ENCODE measurements at regions not wholly inside any gene's neighbourhood (a gene's known extent, or its start where the extent isn't known, plus 50 kb on each side); places are given as distances from the start of the nearest gene placed in this dataset.

DNA sequence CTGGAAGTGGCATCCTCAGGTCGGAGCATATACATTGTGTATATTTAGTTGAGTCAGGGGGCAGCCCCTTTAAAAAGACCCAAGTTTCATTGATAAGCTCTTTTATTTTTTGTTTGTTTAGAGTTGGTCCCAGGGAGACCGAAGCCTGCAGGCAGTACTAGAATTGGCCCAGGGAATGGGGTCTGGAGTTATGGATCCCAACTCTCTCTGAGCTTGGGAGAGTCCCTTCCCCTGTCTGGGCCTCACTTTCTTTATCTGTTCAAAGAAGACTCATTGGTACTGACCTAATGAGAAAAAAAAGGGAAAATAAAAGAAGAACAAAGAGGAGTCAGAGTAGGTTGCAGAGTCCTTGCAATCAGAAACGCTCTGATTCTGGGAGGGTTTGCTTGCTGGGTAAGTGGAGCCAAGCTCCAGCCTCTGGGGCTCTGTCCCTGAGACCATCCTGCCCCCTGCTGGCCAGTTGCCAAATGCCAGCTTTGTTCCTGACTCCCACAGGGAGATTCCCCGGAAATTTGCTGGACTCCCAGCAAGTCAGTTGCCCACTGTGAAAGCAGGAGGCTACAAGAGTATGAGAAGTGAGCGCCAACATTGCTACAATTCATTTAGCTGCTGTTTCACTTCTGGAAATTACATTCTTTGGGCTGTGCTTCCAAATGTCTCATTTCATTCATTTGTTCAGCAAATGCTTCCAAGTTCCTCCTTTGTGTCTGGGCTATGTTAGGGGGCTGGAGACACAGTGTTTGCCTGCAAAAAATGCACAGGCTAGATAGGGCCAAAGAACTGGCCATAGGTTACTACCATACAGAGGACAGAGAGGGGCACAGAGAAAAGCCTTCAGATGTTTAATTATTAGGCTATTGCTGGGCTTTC is 156.2 kb downstream of the MELK start:
- DNase-seq = peak; percentile 62

DNA sequence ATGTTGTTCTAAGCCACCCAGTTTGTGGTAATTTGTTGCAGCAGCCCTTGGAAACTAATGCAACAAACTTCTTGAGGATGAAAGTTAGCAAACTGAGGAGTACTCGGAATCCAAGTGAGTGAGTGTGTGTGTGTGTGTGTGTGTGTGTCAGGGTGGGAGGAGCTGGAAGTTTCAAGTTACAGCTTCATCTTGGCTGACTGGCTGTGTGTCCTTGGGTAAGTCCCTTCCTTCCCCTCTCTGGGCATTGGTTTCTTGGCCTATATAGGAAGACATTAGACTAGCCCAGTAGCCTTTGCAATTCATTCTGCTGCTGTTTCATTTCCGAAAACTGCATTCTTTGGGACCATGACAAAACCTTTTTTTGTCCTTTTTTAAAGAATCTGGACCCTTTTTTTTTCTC is 157.2 kb downstream of the MELK start:
- no peak for DNase-seq

DNA sequence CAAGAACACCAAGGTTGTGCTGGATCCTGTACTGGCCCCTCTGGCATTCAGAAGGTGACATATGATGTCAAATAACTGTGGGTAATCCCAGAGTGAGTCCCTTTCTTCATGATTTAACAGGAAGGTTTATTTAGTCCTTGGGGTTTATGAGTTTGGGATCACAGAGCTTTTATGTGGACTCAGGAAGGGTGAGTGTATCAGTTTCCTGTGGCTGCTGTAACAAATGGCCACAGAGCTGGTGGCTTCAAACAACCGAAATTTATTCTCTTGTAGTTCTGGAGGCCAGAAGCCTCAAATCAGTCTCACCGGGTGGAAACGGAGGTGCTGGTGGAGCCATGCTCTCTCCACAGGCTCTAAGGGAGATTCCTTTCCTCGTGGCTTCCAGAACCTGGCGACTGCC is 157.7 kb downstream of the MELK start:
- DNase-seq = no peak

DNA sequence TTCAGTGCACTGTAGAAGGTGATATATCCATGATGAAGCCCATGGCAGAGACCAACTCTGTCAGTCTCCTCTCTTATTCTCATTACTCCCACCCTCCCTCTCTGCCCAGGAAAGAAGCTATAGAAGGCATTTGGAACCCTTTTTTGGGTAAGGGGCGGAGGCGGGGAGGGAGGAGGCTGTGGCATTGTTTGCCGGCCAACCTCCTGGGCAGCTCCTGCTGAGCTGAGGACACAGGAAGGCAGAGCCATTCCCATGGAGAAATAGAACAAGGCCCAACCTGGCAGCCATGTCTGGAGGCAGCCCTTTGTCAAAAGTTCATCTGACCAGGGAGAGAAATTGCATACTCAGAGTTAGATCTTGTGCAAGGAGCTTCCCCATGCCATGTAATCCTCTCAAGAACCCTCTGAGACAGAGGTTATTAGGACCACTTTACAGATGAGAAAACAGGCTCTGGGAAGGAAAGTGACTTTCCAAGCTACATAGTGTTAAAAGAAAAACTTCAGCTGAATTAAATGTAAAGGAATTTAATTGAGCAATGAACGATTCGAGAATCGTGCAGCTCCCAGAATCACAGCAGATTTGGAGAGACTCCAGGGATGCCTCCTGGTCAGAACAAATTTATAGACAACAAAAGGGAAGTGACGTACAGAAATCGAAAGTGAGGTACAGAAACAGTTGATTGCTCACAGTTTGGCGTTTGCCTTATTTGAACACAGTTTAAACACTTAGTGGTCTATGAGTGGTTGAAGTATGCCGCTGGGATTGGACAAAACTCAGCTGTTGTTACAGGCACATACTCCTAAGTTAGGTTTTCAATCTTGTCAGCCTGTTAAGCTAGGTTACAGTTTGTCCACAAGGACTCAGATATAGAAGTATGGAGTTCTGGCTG is 158.6 kb downstream of the MELK start:
- no peak for DNase-seq

DNA sequence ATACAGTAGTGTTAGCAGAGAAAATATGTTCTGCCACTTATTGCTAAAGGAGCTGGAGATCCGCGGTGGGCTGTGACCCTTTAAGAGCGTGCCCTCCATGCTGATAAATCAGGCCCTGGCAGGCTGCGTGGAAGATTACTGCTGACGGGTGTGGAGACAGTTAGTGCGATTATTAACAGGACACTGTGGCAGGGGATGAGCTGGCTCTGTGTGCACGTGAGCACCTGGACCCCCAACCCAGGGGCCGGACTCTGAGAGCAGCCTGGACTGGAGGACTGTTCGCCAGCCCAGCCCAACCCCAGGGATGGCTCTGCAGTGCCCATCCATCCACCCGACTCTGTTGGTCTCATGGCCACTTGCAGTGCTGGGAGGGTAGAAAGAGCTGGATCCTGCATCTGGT is 162.0 kb downstream of the MELK start:
- no peak for DNase-seq

DNA sequence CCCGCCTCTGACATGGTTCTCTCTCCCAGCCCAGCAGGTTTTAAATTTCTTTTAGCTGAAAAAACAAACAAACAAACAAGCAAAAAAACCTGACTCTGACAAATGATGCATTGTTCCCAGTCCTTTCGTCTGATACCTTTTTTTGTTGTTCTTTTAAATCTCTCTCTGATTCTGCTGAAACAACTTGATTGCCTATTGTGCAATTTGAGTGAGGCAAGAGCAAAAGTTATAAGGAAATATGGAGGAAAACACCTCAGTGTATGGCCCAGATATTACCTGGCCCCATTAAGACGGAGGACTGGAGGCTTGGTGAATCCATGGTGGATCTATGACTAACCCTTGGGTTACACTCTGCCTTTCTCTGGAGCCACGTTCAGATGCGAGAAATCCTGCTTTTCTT is 164.0 kb downstream of the MELK start:
- DNase-seq = no peak

DNA sequence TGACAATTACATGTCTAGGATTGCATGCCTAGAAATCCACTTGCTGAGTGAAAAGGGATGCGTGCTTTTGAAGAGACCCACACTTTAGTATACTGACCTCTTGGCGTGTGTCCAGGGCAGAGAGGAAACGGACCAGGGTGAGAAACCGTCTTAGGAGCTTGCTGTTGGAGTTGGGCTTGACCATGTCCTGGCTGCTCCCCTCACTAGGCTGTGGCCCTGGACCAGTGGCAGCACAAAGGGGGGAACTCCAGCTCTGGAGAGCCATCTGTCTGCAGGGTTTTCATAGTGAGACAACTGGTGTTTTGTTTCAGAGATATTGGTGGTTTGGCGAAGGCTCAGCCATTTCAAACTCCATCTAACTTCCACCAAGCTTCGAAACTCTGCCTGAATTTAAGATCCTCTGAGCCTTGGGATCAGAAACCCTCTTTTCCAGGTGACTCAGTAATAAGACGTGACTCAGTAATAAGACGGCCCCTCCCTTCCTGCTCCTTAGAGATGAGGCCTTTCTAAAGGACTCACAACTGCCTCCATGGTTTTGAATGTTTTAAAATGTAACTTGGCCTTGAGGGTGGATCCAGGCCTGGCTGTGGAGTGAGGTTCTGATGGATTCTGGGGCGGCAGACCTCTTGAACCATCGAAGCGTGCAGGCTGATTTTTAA is 165.8 kb downstream of the MELK start:
- DNase-seq = no peak

DNA sequence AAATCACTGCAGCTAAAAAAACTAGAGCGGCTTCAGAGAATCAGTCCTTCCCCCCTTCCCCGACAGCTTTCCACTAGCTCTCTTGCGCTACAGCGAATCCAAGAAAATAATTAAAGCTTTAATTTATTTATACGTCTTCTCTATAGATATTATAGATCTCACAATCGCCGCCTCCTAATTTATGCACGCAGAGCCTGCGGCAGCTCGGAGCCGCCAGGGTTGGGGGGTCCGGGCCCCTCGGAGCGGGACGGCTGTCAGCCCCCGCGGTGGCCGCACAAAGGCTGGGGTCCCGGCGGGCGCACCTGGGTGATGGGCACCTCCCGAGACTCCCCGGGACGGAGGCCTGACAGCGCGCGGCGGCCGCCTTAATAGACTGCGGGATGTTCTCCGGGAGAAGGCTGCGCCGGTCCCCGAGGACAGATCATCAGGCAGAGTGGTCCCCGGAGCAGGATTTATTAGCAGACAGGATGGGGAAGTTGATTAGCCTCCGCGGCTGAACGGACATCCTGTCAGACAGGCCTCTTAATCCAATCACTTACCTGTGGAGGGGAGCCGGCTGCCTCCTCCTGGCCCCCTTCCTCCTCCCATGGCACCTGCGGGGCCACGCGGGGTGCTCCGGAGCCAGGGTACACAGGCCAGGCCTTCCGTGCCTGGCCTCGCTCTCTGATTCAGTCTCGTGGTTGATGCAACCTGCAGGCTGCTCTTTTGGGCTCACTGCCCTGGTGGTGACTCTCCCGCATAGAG is 166.8 kb downstream of the MELK start:
- no peak for DNase-seq

DNA sequence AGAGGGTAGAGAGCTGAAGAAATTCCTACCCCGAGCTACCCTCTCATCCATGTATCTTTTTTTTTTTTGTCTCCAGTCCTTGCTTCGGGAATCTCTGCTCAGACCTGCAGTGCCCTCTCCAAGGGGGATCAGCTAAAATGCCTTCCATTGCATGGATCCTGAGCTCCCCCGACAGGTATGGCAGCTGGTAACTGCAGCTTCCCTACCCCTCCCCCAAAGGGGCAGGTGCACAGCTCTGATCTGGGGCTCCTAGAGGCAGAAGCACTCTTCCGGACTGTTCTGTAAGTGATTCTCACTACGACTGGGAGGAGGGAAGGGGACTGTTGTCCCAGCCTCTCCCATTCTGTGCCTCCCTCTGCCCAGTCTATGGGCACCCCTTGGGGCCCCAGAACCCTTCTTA is 169.6 kb downstream of the MELK start:
- no peak for DNase-seq

DNA sequence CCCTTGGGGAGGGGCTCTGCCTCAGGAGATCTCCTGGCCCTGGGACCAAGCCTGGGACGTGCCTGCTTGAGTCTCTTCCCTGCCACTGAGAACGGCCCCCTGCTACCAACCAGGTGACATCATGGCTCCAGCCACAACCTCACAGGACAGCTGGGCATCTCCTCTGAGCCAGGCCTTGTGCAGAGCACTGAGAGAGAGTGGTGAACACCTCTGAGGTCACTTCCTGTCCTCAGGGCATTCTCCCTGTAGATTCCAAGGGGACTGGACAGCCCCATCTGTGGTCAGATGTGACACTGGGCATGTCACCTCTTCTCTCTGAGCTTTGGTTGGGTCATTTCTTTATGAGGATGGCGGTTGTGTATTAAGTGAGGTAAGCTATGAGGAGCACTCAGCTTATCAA is 172.0 kb downstream of the MELK start:
- DNase-seq = no peak

DNA sequence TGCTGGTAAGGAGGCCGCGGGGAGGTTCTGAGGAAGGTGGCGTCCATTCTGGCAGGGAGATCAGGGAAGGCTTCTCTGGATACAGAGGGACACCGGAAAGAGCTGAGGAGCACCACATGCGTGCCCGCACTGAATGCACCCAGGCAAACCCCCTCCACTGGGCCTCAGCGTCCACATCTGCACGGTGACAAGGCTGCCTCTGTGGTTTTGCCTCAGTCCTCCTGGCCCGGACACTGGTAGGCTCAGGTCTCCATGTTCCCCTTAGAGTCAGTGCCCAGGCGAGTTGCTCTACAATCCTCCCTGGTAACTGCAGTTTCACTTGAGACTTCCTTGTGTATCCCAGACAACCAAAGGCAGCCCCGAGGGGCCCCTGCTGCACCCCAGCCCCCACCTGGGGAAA is 173.3 kb downstream of the MELK start:
- DNase-seq = no peak

DNA sequence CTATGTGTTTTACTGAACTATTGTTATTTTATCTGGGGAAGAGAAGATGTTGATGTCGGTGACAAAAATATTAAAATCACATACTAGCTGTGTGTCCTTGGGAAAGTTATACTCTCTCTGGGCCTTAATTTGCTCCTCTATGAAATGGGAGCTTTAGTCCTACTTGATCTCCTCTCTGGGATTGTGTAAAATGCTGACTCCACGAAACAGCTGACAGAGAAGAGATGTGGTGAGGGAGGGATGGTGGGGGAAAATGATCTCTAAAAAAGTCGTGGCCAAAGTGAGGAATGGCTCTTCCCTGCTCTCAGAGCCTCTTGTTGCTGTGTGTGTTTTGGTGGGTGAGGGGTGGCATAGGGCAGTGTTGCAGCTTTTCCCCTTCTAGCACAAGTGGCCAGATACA is 173.7 kb downstream of the MELK start:
- no peak for DNase-seq

DNA sequence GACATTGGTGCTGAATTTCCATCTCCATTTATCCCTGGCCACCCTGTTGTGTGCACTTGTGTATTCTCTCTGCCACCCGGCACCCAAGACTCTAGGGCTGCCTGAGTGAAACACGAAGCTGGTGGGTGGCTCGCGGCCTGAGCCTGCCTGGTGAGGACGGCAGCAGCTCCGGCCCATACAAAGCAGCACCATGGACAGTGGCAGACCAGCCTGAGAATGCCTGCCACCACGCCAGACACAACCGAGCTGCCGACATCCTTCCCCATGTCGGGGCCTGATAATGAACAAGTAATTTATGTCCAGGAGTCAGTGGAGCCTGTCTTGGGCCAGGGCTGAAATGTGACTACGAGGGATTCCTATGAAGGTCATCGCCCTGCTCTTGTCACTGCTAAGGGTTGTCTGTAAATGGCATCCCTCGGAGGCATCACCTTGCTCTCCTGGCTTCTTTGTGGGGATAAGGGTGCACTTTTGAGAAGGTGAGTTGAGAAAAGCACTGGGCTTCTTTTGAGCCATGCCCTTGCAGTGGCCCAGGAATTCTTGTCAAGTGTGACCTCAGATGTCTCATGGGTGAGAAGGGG is 175.7 kb downstream of the MELK start:
- DNase-seq = peak; percentile 19

DNA sequence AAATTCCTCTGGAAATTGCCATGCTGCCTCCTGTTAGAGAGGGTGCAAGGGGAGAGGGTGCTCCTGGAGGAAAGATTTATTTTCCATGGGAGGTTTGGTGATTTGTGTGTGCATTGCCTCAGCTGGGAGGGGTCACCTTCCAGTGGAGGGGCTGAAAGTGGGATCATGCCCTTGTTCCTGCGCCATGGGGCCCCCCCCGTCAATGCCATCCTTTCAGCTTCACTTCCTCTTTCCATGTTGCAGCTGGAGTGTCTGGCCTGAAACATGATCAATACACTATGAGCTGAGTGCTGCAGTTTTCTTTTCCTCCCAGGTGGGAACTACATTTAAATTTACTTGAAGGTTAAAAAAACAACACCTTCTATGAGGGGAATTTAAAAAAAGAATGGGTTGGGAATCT is 176.8 kb downstream of the MELK start:
- DNase-seq = no peak

DNA sequence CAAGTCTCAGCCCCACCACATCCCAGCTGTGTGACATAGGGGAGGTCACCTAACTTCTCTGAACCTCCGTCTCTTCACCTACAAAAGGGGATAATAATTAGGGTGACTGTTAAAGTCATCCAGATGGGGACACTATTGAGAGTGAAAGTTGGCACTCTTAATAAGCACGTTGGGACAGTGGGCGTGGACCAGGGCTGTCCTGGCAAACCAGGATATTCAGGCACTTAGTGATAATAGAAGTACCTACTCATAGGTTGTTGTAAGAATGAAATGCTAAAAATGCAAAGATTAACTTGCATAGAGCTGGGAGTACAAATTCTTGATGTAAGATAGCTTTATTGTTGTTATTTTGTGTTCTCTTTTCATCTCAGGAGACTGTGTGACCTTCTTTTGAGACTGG is 177.9 kb downstream of the MELK start:
- no peak for DNase-seq

DNA sequence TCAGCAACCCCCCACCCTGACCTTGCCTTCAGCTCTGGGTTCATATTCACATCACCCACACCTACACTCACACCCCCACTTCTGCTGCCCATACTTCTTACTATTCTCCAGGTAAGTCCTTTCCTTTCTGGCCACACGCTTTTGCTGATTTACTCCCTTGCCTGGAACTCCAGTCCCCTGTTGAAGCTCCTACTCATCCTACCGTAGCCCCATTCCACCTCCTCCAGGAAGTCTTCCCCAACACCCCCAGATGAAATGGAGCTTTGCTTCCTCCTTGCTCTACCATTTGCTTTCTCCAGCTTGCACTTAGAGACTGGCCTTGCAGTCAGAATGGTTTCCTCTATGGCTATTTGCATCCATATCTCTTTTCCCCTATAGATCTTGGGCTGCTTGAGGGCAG is 182.3 kb downstream of the MELK start:
- no peak for DNase-seq

DNA sequence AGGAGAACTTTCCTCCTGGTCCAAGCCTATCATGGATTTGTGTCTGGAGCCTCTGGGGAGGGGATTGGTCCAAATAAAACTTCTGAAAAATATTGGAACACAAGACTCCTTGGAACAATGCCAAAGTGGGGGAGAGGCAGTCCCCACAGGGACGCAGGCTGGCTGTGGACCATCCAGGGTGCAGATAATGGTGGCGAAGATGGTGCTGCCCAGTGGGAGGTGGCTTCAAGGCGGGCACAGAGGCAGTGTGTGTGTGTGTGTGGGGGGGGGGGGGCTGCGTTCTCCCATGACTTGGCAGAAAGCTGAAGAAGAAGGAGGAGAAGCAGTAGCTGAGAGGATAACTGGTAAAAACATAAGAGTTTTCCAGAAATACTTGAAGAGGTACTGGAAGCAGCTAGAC is 186.4 kb downstream of the MELK start:
- DNase-seq = no peak

DNA sequence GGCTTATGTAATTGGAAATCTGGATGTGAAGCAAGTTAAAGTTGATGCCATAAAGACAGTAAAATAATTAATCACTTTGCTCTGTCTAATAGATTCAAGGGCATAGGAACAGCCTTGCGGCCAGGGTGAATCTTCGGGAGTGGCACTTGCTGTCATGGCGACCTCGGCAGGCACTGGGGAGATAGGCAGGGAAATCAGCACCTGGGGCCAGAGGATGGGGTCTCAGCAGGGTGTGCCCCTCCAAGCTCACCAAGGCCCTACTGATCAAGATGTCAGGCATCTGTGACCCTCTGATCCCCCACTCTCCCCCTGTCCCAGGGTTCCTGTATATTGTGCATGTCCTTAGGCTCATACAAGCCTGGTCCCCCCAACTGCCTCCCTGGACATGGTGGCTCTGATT is 187.3 kb downstream of the MELK start:
- DNase-seq = no peak

DNA sequence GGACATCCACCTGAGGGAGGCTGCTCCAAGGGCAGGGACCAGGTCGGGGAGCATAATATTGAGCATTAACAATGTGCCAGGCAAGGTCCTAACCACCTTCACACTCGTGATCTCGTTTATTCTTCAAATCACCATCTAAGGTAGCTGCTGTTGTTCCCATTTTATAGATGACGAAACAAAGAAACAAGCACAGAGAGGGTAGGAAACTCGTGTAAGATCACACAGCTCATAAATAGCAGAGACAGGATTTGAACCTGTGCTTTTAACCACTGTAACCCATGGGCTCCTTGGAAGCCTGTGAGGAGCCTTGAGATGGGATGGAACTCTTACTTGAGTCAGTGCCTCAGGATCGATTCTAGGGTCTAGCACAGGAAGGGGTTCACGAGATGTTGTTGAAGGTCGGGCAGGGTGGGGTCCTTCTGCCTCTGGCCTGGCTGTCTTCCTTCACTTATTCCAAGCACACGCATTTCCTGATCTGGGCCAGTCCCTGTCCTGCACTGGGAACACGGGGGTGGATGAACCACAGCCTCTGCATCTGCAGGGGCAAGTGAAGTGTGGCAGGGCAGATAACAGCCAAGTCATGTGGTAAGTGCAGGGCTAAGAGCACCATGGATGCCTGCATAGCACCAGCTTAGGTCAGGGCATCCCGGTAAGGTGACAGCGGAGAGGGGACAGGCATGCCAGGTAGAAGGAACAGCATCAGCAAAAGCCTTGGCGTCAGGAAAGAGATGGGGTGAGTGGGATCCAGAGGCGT is 188.1 kb downstream of the MELK start:
- DNase-seq = no peak

DNA sequence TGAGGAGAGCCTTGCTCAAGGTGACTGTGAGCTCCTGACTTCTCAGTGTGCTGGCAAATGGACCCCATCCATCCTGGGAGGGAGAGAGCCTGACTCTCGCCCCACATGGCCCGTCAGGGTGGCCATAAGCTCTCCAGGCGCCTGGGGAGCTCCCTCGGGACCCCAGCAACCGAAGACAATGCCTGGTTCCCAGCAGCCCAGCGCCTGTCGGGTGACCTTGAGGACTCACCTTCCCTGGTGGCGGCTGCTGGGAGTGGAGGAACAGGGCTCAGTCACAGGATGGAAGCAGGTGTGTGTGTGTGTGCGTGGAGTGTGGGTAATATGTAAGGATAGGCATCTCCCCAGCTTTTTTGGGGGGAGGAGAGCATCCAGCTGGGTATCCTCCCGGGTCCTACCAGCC is 190.3 kb downstream of the MELK start:
- DNase-seq = no peak

DNA sequence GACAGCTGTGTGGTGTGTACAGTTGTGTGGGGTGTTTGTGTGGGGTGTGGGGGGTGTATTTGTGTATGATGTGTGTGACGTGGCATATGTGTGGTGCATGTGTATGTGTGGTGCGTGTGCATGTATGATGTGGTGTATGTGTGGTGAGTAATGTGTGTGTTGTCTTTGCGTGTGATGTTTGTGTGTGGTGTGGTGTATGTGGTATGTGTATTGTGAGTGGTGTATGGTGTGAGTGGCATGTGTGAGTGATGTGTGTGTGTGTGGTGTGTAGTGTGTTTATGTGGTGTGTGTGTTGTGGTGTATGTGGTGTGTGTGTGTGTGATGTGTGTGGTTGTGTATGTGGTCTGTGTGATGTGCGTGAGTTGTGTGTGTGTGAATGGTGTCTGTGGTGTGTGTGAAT is 191.1 kb downstream of the MELK start:
- no peak for DNase-seq
